ENCODE measurements at regions not wholly inside any gene's neighbourhood (a gene's known extent, or its start where the extent isn't known, plus 50 kb on each side); places are given as distances from the start of the nearest gene placed in this dataset.
"Not testable (repeated sequence)": the region's sequence is repeated elsewhere in the genome, so short reads cannot be mapped to it uniquely, and the experiment has no call there.

GRCh38 chr6:2361195-2361594 lies 115.8 kb upstream of the GMDS start:
- DNase-seq = no peak

- DNase-seq = no peak
Observed at GRCh38 chr6:2360716-2361115, 115.3 kb upstream of the GMDS start.

GRCh38 chr6:2360126-2360525 lies 114.7 kb upstream of the GMDS start:
- DNase-seq = no peak

GRCh38 chr6:2355150-2355549 lies 109.7 kb upstream of the GMDS start:
- DNase-seq = no peak

- DNase-seq = no peak
Observed at GRCh38 chr6:2354138-2354491, 108.7 kb upstream of the GMDS start.

GRCh38 chr6:2353412-2354137 lies 108.2 kb upstream of the GMDS start:
- peak; percentile 42 for DNase-seq

GRCh38 chr6:2351807-2352431 lies 106.5 kb upstream of the GMDS start:
- DNase-seq = no peak

GRCh38 chr6:2351090-2351489 lies 105.7 kb upstream of the GMDS start:
- no peak for DNase-seq

GRCh38 chr6:2346078-2346477 lies 100.7 kb upstream of the GMDS start:
- DNase-seq = no peak

GRCh38 chr6:2344319-2344905 lies 99.0 kb upstream of the GMDS start:
- peak; percentile 2 for DNase-seq

- DNase-seq = no peak
Observed at GRCh38 chr6:2327591-2327990, 82.2 kb upstream of the GMDS start.

- no peak for DNase-seq
Observed at GRCh38 chr6:2324166-2324953, 79.0 kb upstream of the GMDS start.

GRCh38 chr6:2317498-2317897 lies 72.1 kb upstream of the GMDS start:
- not testable (repeated sequence) for DNase-seq

- no peak for DNase-seq
Observed at GRCh38 chr6:2314641-2315040, 69.2 kb upstream of the GMDS start.

GRCh38 chr6:2310042-2310441 lies 64.6 kb upstream of the GMDS start:
- DNase-seq = no peak

GRCh38 chr6:2309122-2309521 lies 63.7 kb upstream of the GMDS start:
- no peak for DNase-seq

- no peak for DNase-seq
Observed at GRCh38 chr6:2307799-2308198, 62.4 kb upstream of the GMDS start.

GRCh38 chr6:2305951-2306350 lies 60.5 kb upstream of the GMDS start:
- no peak for DNase-seq

GRCh38 chr6:2302482-2302881 lies 57.1 kb upstream of the GMDS start:
- not testable (repeated sequence) for DNase-seq

- DNase-seq = no peak
Observed at GRCh38 chr6:2296781-2297180, 51.4 kb upstream of the GMDS start.
